ENCODE measurements at regions not wholly inside any gene's neighbourhood (a gene's known extent, or its start where the extent isn't known, plus 50 kb on each side); places are given as distances from the start of the nearest gene placed in this dataset.

GRCh38 chr17:72454342-72454741, 333.5 kb downstream of the SOX9 start:
- TF ChIP-seq CTCF (IDR thresholded peaks at IDR 0.05; ENCODE audit: low read depth, low read length), result no peak
- Histone ChIP-seq H3K4me3 (ENCODE audit: low read depth, low read length) (no peak overlapping the region), H3K27ac (no peak overlapping the region), H3K36me3 (no peaks in the 10 kb centered on the region), H3K27me3 (ENCODE audit: insufficient read depth, low read depth, severe bottlenecking) (no peaks in the 10 kb centered on the region), H3K9me3 (ENCODE audit: severe bottlenecking) (no peaks in the 10 kb centered on the region)
- no peak for DNase-seq

GRCh38 chr17:72455562-72455961, 334.7 kb downstream of the SOX9 start:
- H3K9me3 ChIP-seq (ENCODE audit: severe bottlenecking), result no peaks in the 10 kb centered on the region
- H3K36me3 ChIP-seq, result no peaks in the 10 kb centered on the region
- TF ChIP-seq CTCF (IDR thresholded peaks at IDR 0.05; ENCODE audit: low read depth, low read length), result no peak
- DNase-seq, result no peak
- H3K4me3 ChIP-seq (ENCODE audit: low read depth, low read length), result no peak overlapping the region
- H3K27me3 ChIP-seq (ENCODE audit: insufficient read depth, low read depth, severe bottlenecking), result no peaks in the 10 kb centered on the region
- no peak overlapping the region for H3K27ac ChIP-seq

GRCh38 chr17:72456075-72456474, 335.3 kb downstream of the SOX9 start:
- H3K27ac ChIP-seq, result no peak overlapping the region
- no peak for TF ChIP-seq CTCF (IDR thresholded peaks at IDR 0.05; ENCODE audit: low read depth, low read length)
- H3K4me3 ChIP-seq (ENCODE audit: low read depth, low read length), result no peak overlapping the region

GRCh38 chr17:72457712-72458111, 336.9 kb downstream of the SOX9 start:
- TF ChIP-seq CTCF (IDR thresholded peaks at IDR 0.05; ENCODE audit: low read depth, low read length), result no peak
- no peak overlapping the region for H3K27ac ChIP-seq
- H3K4me3 ChIP-seq (ENCODE audit: low read depth, low read length), result no peak overlapping the region
- no peak for DNase-seq
- no peaks in the 10 kb centered on the region for H3K36me3 ChIP-seq
- peaks cover 3% of the 10 kb centered on the region for H3K9me3 ChIP-seq (ENCODE audit: severe bottlenecking)
- no peaks in the 10 kb centered on the region for H3K27me3 ChIP-seq (ENCODE audit: insufficient read depth, low read depth, severe bottlenecking)

More at GRCh38 chr17:72456075-72456474, 335.3 kb downstream of the SOX9 start:
- Histone ChIP-seq H3K36me3 (no peaks in the 10 kb centered on the region), H3K27me3 (ENCODE audit: insufficient read depth, low read depth, severe bottlenecking) (no peaks in the 10 kb centered on the region), H3K9me3 (ENCODE audit: severe bottlenecking) (no peaks in the 10 kb centered on the region)
- no peak for DNase-seq

- TF ChIP-seq CTCF (IDR thresholded peaks at IDR 0.05; ENCODE audit: low read depth, low read length), result no peak
- DNase-seq, result no peak
- H3K9me3 ChIP-seq (ENCODE audit: severe bottlenecking), result peaks cover 6% of the 10 kb centered on the region
- H3K36me3 ChIP-seq, result no peaks in the 10 kb centered on the region
- H3K27me3 ChIP-seq (ENCODE audit: insufficient read depth, low read depth, severe bottlenecking), result no peaks in the 10 kb centered on the region
- H3K4me3 ChIP-seq (ENCODE audit: low read depth, low read length), result no peak overlapping the region
- no peak overlapping the region for H3K27ac ChIP-seq
These were observed 337.5 kb downstream of the SOX9 start for GRCh38 chr17:72458301-72458700.

- no peaks in the 10 kb centered on the region for H3K27me3 ChIP-seq (ENCODE audit: insufficient read depth, low read depth, severe bottlenecking)
- H3K27ac ChIP-seq, result no peak overlapping the region
- DNase-seq, result no peak
- peaks cover 6% of the 10 kb centered on the region for H3K9me3 ChIP-seq (ENCODE audit: severe bottlenecking)
- no peak overlapping the region for H3K4me3 ChIP-seq (ENCODE audit: low read depth, low read length)
- no peak for TF ChIP-seq CTCF (IDR thresholded peaks at IDR 0.05; ENCODE audit: low read depth, low read length)
- H3K36me3 ChIP-seq, result no peaks in the 10 kb centered on the region
These were observed 339.9 kb downstream of the SOX9 start for GRCh38 chr17:72460711-72461110.

All from WERI-Rb-1 (cell line).